ENCODE measurements at regions not wholly inside any gene's neighbourhood (a gene's known extent, or its start where the extent isn't known, plus 50 kb on each side); places are given as distances from the start of the nearest gene placed in this dataset.

DNA sequence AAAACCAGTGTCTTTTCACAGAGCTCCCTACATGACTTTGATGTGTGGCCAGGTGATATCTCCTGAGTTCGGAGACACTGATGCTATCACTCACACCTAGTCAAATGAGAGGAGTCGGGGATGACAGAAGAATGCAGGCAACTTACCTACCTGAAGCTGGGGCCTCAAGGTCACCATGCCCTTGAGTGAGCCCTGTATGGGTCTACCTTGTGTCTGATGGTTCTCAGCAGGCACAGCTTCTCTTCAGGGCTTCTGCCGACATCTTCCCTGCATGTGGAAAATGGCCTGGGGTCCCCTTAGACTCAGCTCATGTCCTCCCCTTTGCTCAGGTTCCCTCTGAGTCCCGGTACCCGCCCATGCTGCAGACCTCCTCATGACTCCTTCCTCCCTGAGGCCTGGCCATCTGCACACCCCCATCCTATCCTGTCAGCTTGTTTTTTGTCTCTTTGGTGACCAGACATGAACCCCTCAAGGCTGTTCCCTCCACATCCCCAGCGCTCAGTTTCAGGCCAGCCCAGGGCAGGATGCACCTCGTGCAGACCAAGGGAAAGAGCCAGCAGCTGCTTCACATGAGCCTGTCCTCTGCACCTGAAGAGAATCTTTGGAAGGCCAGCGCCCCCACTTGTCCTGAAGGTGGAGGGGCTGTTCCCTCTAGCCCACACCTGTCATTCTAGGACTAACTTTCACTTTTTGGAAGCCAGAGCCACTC, 74.6 kb upstream of the GDF10 start:
- Mint-ChIP-seq H3K36me3 (ENCODE audit: low read depth) (no peaks in the 10 kb centered on the region), H3K4me1 (no peaks in the 10 kb centered on the region), H3K27ac (no peak overlapping the region), H3K4me3 (no peak overlapping the region), H3K9me3 (peaks cover 5% of the 10 kb centered on the region), H3K27me3 (peaks cover 2% of the 10 kb centered on the region)
- DNase-seq = no peak
- intact Hi-C loops (cut with micrococcal nuclease) = no loop called here

DNA sequence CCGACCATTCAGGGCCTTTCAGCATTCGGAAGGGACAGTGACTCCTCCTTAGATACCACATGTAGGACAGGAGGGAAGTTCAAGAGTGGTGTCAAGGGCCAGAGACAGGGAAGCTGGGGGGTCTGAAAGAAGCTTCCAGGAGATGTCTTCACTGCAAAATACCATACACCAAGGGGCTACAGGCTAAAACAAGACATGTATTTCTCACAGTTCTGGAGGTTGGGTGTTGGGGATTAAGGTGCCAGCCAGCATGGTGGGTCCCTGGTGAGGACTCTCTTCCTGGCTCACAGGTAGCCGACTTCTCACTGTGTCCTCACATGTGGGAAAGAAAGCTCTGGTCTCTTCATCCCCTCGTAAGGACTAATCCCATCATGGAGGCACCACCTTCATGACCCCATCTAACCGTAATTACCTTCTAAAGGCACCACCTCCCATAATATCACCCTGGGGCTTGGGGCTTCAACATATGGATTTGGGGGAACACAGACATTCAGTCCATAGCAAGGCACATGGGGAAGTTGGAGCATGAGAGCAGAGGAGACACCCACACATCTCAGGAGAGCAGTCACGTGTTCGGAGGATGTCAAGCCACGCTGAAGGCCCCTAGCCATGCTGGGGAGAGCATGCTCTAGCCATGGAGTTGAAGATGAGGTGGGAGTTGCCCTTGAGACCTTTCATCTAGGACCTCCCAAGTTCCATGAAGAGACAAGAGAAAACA, 73.9 kb upstream of the GDF10 start:
- Mint-ChIP-seq H3K27ac (no peak overlapping the region), H3K9me3 (peaks cover 5% of the 10 kb centered on the region), H3K4me3 (no peak overlapping the region), H3K36me3 (ENCODE audit: low read depth) (no peaks in the 10 kb centered on the region), H3K27me3 (peaks cover 2% of the 10 kb centered on the region), H3K4me1 (no peaks in the 10 kb centered on the region)
- intact Hi-C loops (cut with micrococcal nuclease) = no loop called here
- DNase-seq = no peak

DNA sequence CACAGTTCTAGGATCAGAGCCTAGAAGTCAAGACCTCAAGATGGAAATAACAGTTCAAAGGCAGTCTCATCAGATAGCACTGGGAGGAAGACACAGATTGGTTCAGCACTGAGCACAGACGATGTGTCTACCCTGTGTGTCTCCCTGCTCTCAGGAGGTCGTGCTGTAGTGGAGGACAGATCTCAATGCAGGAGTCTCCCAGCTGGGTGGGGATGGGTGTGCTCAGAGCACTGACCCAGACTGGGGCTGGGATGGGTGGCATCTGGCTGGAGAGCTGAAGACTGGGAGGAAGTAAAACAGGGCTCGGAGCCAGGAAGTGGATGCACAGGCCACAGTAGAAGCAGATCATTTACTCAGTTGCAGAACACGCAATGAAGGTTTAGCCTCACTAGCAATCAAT, 69.5 kb upstream of the GDF10 start:
- intact Hi-C loops (cut with micrococcal nuclease) = no loop called here
- H3K27me3 Mint-ChIP-seq = peaks cover under 1% of the 10 kb centered on the region
- no peak for DNase-seq
- peak overlapping the region; percentile 54 for H3K27ac Mint-ChIP-seq
- H3K4me1 Mint-ChIP-seq = no peaks in the 10 kb centered on the region
- peaks cover 5% of the 10 kb centered on the region for H3K9me3 Mint-ChIP-seq
- H3K4me3 Mint-ChIP-seq = no peak overlapping the region
- no peaks in the 10 kb centered on the region for H3K36me3 Mint-ChIP-seq (ENCODE audit: low read depth)

DNA sequence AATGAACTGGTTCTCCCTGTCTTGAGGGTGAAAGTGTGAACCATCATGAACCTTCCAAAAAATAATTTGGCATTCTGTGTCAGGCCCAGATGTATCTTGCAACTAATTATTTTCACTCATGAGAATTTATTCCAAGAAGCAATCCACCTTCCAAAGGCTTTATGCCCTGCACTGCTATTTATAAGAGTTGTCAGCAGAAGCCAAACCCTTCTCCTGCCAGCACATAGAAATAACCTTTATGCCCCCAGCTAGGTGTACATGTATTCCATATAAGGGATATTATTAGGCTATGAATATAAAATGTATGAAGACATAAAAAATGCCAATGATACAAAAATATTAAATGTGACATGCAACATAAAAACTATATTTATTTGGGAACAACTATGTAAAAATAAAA, 69.0 kb upstream of the GDF10 start:
- Mint-ChIP-seq H3K27ac (no peak overlapping the region), H3K9me3 (peaks cover 5% of the 10 kb centered on the region), H3K36me3 (ENCODE audit: low read depth) (no peaks in the 10 kb centered on the region), H3K4me1 (no peaks in the 10 kb centered on the region), H3K27me3 (no peaks in the 10 kb centered on the region), H3K4me3 (no peak overlapping the region)
- no peak for DNase-seq
- intact Hi-C loops (cut with micrococcal nuclease) = no loop called here

DNA sequence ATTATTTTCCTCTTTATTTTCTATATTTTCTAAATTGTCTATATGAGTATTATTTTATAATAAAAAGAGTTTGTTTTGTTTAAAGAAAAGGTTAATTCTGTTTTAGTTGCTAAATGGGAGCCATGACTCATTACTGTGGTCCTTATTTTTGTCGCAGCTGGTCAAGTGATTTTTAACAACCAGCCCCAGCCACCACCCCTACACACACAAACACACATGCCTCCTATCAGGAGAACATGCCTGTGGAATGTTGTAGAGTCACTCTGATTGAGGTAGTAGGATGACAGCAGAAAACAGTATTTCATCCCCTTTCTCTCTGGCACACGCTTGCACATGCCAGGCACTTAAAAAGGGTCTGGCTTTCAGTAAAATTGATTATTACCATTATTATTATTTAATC, 68.6 kb upstream of the GDF10 start:
- peaks cover 5% of the 10 kb centered on the region for H3K9me3 Mint-ChIP-seq
- H3K36me3 Mint-ChIP-seq (ENCODE audit: low read depth) = no peaks in the 10 kb centered on the region
- intact Hi-C loops (cut with micrococcal nuclease) = no loop called here
- H3K27me3 Mint-ChIP-seq = no peaks in the 10 kb centered on the region
- no peak for DNase-seq
- H3K4me3 Mint-ChIP-seq = no peak overlapping the region
- H3K27ac Mint-ChIP-seq = no peak overlapping the region
- no peaks in the 10 kb centered on the region for H3K4me1 Mint-ChIP-seq

DNA sequence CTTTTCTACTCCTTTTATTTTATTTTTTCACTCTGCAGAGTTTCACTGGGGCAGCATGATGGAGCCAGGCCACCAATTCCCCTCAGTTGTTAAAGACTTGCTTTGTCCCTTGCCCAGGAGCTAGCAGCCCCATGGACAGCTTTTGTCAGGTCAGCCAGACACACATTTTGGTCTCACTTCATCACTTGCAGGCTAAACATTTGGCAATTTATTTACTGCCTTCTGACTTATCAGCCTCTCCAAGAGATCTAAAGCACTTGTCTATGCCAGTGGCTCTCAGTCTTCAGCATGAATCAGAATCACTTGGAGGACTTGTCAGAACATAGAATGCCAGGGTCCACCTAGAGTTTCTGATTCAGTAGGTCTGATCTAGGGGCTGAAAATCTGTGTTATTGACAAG, 66.4 kb upstream of the GDF10 start:
- intact Hi-C loops (cut with micrococcal nuclease) = no loop called here
- H3K4me1 Mint-ChIP-seq = no peaks in the 10 kb centered on the region
- peaks cover 4% of the 10 kb centered on the region for H3K9me3 Mint-ChIP-seq
- H3K4me3 Mint-ChIP-seq = no peak overlapping the region
- DNase-seq = no peak
- no peaks in the 10 kb centered on the region for H3K36me3 Mint-ChIP-seq (ENCODE audit: low read depth)
- H3K27ac Mint-ChIP-seq = no peak overlapping the region
- H3K27me3 Mint-ChIP-seq = no peaks in the 10 kb centered on the region

DNA sequence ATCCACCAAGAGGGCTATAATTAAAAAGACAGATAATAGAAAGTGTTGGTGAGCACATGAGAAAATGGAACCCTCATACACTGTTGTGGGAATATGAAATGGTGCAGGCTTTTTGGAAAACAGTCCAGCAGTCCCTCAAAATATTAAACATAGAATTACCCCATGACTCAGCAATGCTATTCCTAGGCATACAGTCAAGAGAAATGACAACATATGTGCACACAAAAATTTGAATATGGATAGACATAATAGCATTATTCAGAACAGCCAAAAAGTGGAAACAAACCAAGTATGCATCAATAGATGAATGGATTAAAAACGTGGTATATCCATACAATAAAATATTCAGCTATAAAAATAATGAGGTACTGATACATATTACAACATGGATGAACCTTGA, 64.5 kb upstream of the GDF10 start:
- Mint-ChIP-seq H3K36me3 (ENCODE audit: low read depth) (no peaks in the 10 kb centered on the region), H3K27ac (no peak overlapping the region), H3K9me3 (no peaks in the 10 kb centered on the region), H3K27me3 (no peaks in the 10 kb centered on the region), H3K4me3 (no peak overlapping the region), H3K4me1 (no peaks in the 10 kb centered on the region)
- DNase-seq = no peak
- intact Hi-C loops (cut with micrococcal nuclease) = no loop called here

DNA sequence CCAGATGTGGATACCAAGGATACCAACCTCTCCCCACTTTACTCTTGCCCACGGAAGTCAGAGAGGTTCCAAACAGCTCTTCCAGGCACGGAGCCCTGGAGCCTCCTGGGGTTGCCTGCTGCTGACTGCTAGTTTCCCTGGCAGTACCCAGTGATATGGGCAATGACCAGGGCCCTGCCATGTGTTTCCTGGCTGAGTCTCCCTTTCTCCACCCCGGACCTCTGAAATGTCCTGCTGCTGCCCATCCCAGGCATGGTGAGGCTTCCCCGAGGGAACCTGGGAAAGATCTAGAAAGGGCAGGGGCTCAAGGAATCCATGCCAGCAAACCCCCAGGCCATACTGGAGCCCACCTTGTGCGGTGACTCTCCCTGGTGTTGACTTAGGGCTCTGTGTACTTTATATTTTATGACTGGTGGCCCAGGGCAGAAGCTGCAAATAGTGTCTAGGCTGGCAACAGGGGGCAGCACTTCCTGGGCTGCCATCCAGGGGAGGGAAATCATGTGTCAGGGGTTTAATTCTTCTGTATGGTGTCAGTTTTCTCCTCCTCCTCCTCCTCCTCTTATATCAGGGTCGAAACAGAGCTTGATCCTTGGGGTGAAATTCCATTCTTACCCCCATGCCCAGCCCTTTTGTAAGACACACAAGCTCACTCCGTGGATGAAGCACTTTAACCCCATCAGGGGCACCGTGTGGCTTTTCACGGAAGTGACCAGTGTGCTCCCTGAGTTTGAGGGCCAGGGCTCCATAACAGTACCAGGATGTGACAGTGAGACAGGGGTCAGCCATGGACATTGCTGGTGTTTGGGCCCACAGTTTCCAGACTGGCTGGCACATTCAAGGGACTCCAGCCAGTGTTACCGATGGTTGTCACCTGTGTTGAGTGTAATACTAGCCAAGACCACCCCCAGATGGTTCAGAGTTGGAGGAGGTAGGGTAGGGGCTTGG, 62.4 kb upstream of the GDF10 start:
- no peaks in the 10 kb centered on the region for H3K9me3 Mint-ChIP-seq
- no peak overlapping the region for H3K4me3 Mint-ChIP-seq
- no peak for DNase-seq
- no peaks in the 10 kb centered on the region for H3K36me3 Mint-ChIP-seq (ENCODE audit: low read depth)
- no peak overlapping the region for H3K27ac Mint-ChIP-seq
- no peaks in the 10 kb centered on the region for H3K27me3 Mint-ChIP-seq
- intact Hi-C loops (cut with micrococcal nuclease) = no loop called here
- peaks cover under 1% of the 10 kb centered on the region for H3K4me1 Mint-ChIP-seq

DNA sequence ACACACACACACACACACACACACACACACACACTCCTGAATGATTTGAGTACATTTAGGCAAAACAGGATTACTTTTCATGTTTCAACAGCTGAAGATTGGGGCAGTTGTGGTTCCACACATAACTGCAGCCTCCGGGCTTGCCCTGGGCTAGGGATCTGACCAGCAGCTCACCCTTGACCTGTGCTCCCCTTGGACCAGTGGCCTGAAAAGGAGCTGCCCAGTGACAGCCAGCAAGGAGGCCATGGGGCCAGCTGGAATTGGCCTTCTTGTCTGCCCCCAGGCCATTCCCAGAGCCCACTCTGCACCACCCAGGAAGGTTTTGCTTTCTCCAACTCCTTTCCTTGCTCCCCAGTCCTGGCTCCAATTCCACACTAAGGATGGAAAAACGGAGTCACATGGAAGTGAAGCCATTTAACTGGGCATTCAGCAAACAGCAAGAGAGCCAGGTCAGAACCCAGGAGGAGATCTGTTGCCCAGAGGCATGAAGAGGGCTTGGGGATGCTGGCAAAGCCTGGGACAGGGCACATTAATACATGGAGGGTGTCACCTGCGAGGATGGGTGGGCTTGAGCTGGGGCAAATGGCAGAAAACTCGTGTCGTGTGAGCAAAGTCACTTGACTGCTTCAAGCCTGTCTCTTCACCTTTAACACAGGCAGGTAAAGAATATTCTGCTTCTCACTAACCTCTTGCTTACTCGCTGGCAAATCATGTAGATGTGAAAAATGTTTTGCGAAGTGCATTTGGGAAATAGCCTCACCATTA, 61.5 kb upstream of the GDF10 start:
- Mint-ChIP-seq H3K4me1 (peaks cover 4% of the 10 kb centered on the region), H3K27ac (no peak overlapping the region), H3K36me3 (ENCODE audit: low read depth) (no peaks in the 10 kb centered on the region), H3K4me3 (no peak overlapping the region), H3K27me3 (no peaks in the 10 kb centered on the region), H3K9me3 (no peaks in the 10 kb centered on the region)
- intact Hi-C loops (cut with micrococcal nuclease) = no loop called here
- no peak for DNase-seq

DNA sequence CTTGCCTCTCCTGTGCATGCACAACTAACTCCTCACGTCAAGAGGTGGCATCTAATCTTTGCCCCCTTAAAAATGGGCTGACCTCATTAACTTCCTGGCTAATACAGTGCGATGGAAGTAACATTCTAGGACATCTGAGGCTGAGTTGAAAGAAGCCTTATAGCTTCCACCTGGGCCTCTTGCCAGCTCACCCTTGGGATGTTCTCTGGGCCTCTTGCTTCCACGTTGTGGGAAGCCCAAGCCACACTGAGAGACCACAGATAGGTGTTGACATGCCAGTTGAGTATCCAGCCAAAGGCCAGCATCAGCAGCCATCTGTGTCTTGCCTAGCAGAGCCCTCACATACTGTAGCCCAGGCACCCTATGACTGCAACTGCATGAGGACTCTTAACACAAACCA, 60.8 kb upstream of the GDF10 start:
- peaks cover 4% of the 10 kb centered on the region for H3K4me1 Mint-ChIP-seq
- H3K9me3 Mint-ChIP-seq = no peaks in the 10 kb centered on the region
- H3K27ac Mint-ChIP-seq = no peak overlapping the region
- DNase-seq = no peak
- H3K36me3 Mint-ChIP-seq (ENCODE audit: low read depth) = no peaks in the 10 kb centered on the region
- no peak overlapping the region for H3K4me3 Mint-ChIP-seq
- intact Hi-C loops (cut with micrococcal nuclease) = no loop called here
- H3K27me3 Mint-ChIP-seq = no peaks in the 10 kb centered on the region

DNA sequence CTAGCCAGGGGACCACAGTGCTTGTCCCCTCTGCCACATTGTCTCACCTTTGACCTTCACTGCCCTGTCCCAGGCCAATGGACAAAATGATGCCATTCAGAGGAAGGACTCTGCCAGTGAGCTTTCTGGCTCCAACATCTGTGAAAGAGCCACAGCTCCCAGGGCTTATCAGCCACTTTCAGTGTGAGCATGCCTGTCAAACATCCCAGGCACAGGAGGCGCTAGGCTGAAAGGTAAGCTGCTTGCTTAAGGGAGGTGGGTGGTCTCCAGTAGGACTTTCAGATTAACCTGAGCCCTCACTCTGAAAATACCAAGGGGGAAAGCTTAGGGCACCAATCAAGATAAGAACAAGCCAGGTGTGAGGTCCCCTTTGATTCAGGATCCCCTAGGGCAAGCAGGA, 59.8 kb upstream of the GDF10 start:
- Mint-ChIP-seq H3K27ac (no peak overlapping the region), H3K9me3 (no peaks in the 10 kb centered on the region), H3K27me3 (no peaks in the 10 kb centered on the region), H3K4me1 (peaks cover 4% of the 10 kb centered on the region), H3K36me3 (ENCODE audit: low read depth) (no peaks in the 10 kb centered on the region), H3K4me3 (no peak overlapping the region)
- intact Hi-C loops (cut with micrococcal nuclease) = no loop called here
- DNase-seq = no peak

DNA sequence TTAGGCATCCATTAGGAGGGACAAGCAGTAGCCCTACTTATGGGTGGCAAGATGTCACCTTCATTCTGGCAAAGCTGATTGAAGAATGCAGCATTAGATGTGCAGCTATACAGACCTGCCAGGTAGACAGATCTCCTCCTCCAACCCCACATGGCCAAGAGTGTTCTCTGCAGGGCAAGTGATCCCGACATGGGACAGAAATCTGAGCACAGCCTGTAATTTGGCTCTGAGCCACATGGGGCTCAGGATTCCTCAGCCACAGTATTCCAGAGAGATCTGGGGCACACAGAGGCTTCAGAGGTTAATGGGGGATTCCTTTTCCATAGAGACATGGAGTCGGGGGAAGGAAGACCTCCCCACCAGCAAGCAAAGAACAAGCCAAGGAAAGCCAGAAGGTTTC, 58.7 kb upstream of the GDF10 start:
- intact Hi-C loops (cut with micrococcal nuclease) = no loop called here
- H3K4me1 Mint-ChIP-seq = peaks cover 4% of the 10 kb centered on the region
- H3K4me3 Mint-ChIP-seq = no peak overlapping the region
- H3K9me3 Mint-ChIP-seq = no peaks in the 10 kb centered on the region
- H3K27me3 Mint-ChIP-seq = no peaks in the 10 kb centered on the region
- H3K36me3 Mint-ChIP-seq (ENCODE audit: low read depth) = no peaks in the 10 kb centered on the region
- no peak overlapping the region for H3K27ac Mint-ChIP-seq
- no peak for DNase-seq

DNA sequence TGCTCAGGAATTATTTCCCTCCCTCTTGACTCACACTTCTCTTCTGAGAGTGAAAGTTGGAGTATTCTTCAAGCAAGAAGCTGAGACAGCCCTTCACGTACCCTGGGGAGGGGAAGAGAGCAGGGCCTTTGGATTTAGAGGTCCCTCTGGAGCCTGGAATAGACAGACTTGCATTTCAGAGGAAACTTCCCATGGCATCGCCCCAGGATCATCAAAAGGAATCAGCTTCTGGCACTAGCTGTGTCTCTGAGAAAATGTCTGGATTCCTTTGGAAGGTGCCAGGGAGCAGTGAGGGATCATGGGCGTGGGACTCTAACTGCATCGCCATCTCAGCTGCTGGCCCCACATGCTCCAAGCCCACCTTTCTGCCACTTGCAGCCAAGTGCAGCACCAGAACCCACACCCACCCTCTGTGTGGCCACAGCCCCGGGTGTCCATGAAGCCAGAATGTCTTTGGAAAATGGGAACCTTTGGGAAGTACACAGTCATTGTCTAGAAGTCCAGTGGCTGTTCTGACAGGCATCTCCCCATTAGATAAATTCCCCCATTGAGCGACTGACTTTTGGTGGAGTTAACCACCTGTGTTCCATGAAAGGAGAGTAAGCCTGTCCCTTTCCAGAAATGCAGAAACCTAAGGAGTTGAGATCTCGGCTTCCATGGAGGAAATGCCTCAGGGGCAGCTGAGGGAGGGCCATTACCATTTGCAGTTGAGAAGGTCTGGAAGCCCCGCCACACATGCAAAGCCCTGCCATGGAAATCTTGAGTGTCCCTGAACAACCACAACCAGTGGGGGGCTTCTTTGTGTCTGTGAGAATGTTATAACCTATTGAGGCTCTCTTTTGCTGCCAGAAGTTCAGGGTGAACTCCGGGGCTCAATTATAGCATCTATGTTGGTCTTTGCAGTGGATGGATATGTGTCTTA, 57.8 kb upstream of the GDF10 start:
- Mint-ChIP-seq H3K4me3 (no peak overlapping the region), H3K27me3 (no peaks in the 10 kb centered on the region), H3K36me3 (ENCODE audit: low read depth) (no peaks in the 10 kb centered on the region), H3K27ac (no peak overlapping the region), H3K4me1 (peaks cover 4% of the 10 kb centered on the region), H3K9me3 (no peaks in the 10 kb centered on the region)
- intact Hi-C loops (cut with micrococcal nuclease) = no loop called here
- no peak for DNase-seq
